ENCODE measurements at regions not wholly inside any gene's neighbourhood (a gene's known extent, or its start where the extent isn't known, plus 50 kb on each side); places are given as distances from the start of the nearest gene placed in this dataset.

GRCh38 chr16:35564148-35564547 lies 2104.7 kb downstream of the TP53TG3F start:
- Histone ChIP-seq H3K27ac (ENCODE audit: low read depth in 1 of 2, low read length in 2 of 2) (no peak overlapping the region), H3K36me3 (ENCODE audit: control insufficient read depth in 1 of 2, insufficient read depth in 2 of 2, low read length in 1 of 2) (no peaks in the 10 kb centered on the region), H3K9me3 (ENCODE audit: control insufficient read depth, low read length) (peaks cover 2% of the 10 kb centered on the region), H3K4me1 (ENCODE audit: control insufficient read depth in 1 of 2, insufficient read depth in 2 of 2, low read length in 2 of 2) (no peaks in the 10 kb centered on the region), H3K4me3 (ENCODE audit: low read length in 2 of 2) (no peak overlapping the region), H3K27me3 (ENCODE audit: control insufficient read depth in 1 of 2, insufficient read depth in 2 of 2, low read length in 1 of 2) (no peaks in the 10 kb centered on the region)
- DNase-seq = no peak
- no peak for ATAC-seq (ENCODE audit: low FRiP score)
- 84 to 92% methylated on average over 3 of the region's 3 CpGs for WGBS, 2 donors
- intact Hi-C loops (cut with DNase I) = no loop called here

GRCh38 chr16:35564889-35565288 lies 2105.5 kb downstream of the TP53TG3F start:
- ATAC-seq (ENCODE audit: low FRiP score) = no peak
- H3K9me3 ChIP-seq (ENCODE audit: control insufficient read depth, low read length) = peaks cover 2% of the 10 kb centered on the region
- H3K27ac ChIP-seq (ENCODE audit: low read depth in 1 of 2, low read length in 2 of 2) = no peak overlapping the region
- 64 to 88% methylated on average over 1 of the region's 1 CpG for WGBS, 2 donors
- DNase-seq = no peak
- H3K27me3 ChIP-seq (ENCODE audit: control insufficient read depth in 1 of 2, insufficient read depth in 2 of 2, low read length in 1 of 2) = no peaks in the 10 kb centered on the region
- H3K4me3 ChIP-seq (ENCODE audit: low read length in 2 of 2) = no peak overlapping the region
- intact Hi-C loops (cut with DNase I) = no loop called here
- no peaks in the 10 kb centered on the region for H3K36me3 ChIP-seq (ENCODE audit: control insufficient read depth in 1 of 2, insufficient read depth in 2 of 2, low read length in 1 of 2)
- no peaks in the 10 kb centered on the region for H3K4me1 ChIP-seq (ENCODE audit: control insufficient read depth in 1 of 2, insufficient read depth in 2 of 2, low read length in 2 of 2)

- no peaks in the 10 kb centered on the region for H3K27me3 ChIP-seq (ENCODE audit: control insufficient read depth in 1 of 2, insufficient read depth in 2 of 2, low read length in 1 of 2)
- no peak for ATAC-seq (ENCODE audit: low FRiP score)
- no peak overlapping the region for H3K4me3 ChIP-seq (ENCODE audit: low read length in 2 of 2)
- WGBS, 2 donors = 78 to 80% methylated on average over 1 of the region's 1 CpG
- intact Hi-C loops (cut with DNase I) = no loop called here
- no peaks in the 10 kb centered on the region for H3K4me1 ChIP-seq (ENCODE audit: control insufficient read depth in 1 of 2, insufficient read depth in 2 of 2, low read length in 2 of 2)
- H3K27ac ChIP-seq (ENCODE audit: low read depth in 1 of 2, low read length in 2 of 2) = no peak overlapping the region
- peaks cover 2% of the 10 kb centered on the region for H3K9me3 ChIP-seq (ENCODE audit: control insufficient read depth, low read length)
- H3K36me3 ChIP-seq (ENCODE audit: control insufficient read depth in 1 of 2, insufficient read depth in 2 of 2, low read length in 1 of 2) = no peaks in the 10 kb centered on the region
- no peak for DNase-seq
Measured at GRCh38 chr16:35565626-35566025, 2106.2 kb downstream of the TP53TG3F start.

- peaks cover under 1% of the 10 kb centered on the region for H3K9me3 ChIP-seq (ENCODE audit: control insufficient read depth, low read length)
- no peaks in the 10 kb centered on the region for H3K36me3 ChIP-seq (ENCODE audit: control insufficient read depth in 1 of 2, insufficient read depth in 2 of 2, low read length in 1 of 2)
- no peaks in the 10 kb centered on the region for H3K4me1 ChIP-seq (ENCODE audit: control insufficient read depth in 1 of 2, insufficient read depth in 2 of 2, low read length in 2 of 2)
- H3K4me3 ChIP-seq (ENCODE audit: low read length in 2 of 2) = no peak overlapping the region
- ATAC-seq (ENCODE audit: low FRiP score) (no peak), DNase-seq (no peak)
- H3K27me3 ChIP-seq (ENCODE audit: control insufficient read depth in 1 of 2, insufficient read depth in 2 of 2, low read length in 1 of 2) = no peaks in the 10 kb centered on the region
- intact Hi-C loops (cut with DNase I) = no loop called here
- H3K27ac ChIP-seq (ENCODE audit: low read depth in 1 of 2, low read length in 2 of 2) = no peak overlapping the region
Measured at GRCh38 chr16:35569413-35569812, 2110.0 kb downstream of the TP53TG3F start.

GRCh38 chr16:35570946-35571345 lies 2111.5 kb downstream of the TP53TG3F start:
- intact Hi-C loops (cut with DNase I) = no loop called here
- ATAC-seq (ENCODE audit: low FRiP score) (no peak), DNase-seq (no peak)
- H3K9me3 ChIP-seq (ENCODE audit: control insufficient read depth, low read length) = no peaks in the 10 kb centered on the region
- no peak overlapping the region for H3K4me3 ChIP-seq (ENCODE audit: low read length in 2 of 2)
- H3K4me1 ChIP-seq (ENCODE audit: control insufficient read depth in 1 of 2, insufficient read depth in 2 of 2, low read length in 2 of 2) = no peaks in the 10 kb centered on the region
- no peaks in the 10 kb centered on the region for H3K36me3 ChIP-seq (ENCODE audit: control insufficient read depth in 1 of 2, insufficient read depth in 2 of 2, low read length in 1 of 2)
- H3K27ac ChIP-seq (ENCODE audit: low read depth in 1 of 2, low read length in 2 of 2) = no peak overlapping the region
- 35 to 44% methylated on average over 2 of the region's 2 CpGs for WGBS, 2 donors
- H3K27me3 ChIP-seq (ENCODE audit: control insufficient read depth in 1 of 2, insufficient read depth in 2 of 2, low read length in 1 of 2) = no peaks in the 10 kb centered on the region

- intact Hi-C loops (cut with DNase I) = no loop called here
- 27 to 33% methylated on average over 3 of the region's 3 CpGs for WGBS, 2 donors
Measured at GRCh38 chr16:35572186-35572585, 2112.8 kb downstream of the TP53TG3F start.

GRCh38 chr16:35573407-35573806 lies 2114.0 kb downstream of the TP53TG3F start:
- Histone ChIP-seq H3K9me3 (ENCODE audit: control insufficient read depth, low read length) (peaks cover 2% of the 10 kb centered on the region), H3K4me3 (ENCODE audit: low read length in 2 of 2) (no peak overlapping the region), H3K4me1 (ENCODE audit: control insufficient read depth in 1 of 2, insufficient read depth in 2 of 2, low read length in 2 of 2) (no peaks in the 10 kb centered on the region), H3K27me3 (ENCODE audit: control insufficient read depth in 1 of 2, insufficient read depth in 2 of 2, low read length in 1 of 2) (no peaks in the 10 kb centered on the region), H3K27ac (ENCODE audit: low read depth in 1 of 2, low read length in 2 of 2) (no peak overlapping the region), H3K36me3 (ENCODE audit: control insufficient read depth in 1 of 2, insufficient read depth in 2 of 2, low read length in 1 of 2) (no peaks in the 10 kb centered on the region)
- 77 to 78% methylated on average over 12 of the region's 12 CpGs for WGBS, 2 donors
- intact Hi-C loops (cut with DNase I) = no loop called here
- no peak for DNase-seq
- ATAC-seq (ENCODE audit: low FRiP score) = no peak

More at GRCh38 chr16:35572186-35572585, 2112.8 kb downstream of the TP53TG3F start:
- no peak for DNase-seq
- Histone ChIP-seq H3K4me3 (ENCODE audit: low read length in 2 of 2) (no peak overlapping the region), H3K36me3 (ENCODE audit: control insufficient read depth in 1 of 2, insufficient read depth in 2 of 2, low read length in 1 of 2) (no peaks in the 10 kb centered on the region), H3K27me3 (ENCODE audit: control insufficient read depth in 1 of 2, insufficient read depth in 2 of 2, low read length in 1 of 2) (no peaks in the 10 kb centered on the region), H3K27ac (ENCODE audit: low read depth in 1 of 2, low read length in 2 of 2) (no peak overlapping the region), H3K9me3 (ENCODE audit: control insufficient read depth, low read length) (no peaks in the 10 kb centered on the region), H3K4me1 (ENCODE audit: control insufficient read depth in 1 of 2, insufficient read depth in 2 of 2, low read length in 2 of 2) (no peaks in the 10 kb centered on the region)
- ATAC-seq (ENCODE audit: low FRiP score) = no peak

GRCh38 chr16:35574011-35574410 lies 2114.6 kb downstream of the TP53TG3F start:
- no peaks in the 10 kb centered on the region for H3K27me3 ChIP-seq (ENCODE audit: control insufficient read depth in 1 of 2, insufficient read depth in 2 of 2, low read length in 1 of 2)
- no peak overlapping the region for H3K4me3 ChIP-seq (ENCODE audit: low read length in 2 of 2)
- peaks cover 2% of the 10 kb centered on the region for H3K9me3 ChIP-seq (ENCODE audit: control insufficient read depth, low read length)
- no peak overlapping the region for H3K27ac ChIP-seq (ENCODE audit: low read depth in 1 of 2, low read length in 2 of 2)
- no peak for DNase-seq
- H3K4me1 ChIP-seq (ENCODE audit: control insufficient read depth in 1 of 2, insufficient read depth in 2 of 2, low read length in 2 of 2) = no peaks in the 10 kb centered on the region
- intact Hi-C loops (cut with DNase I) = no loop called here
- H3K36me3 ChIP-seq (ENCODE audit: control insufficient read depth in 1 of 2, insufficient read depth in 2 of 2, low read length in 1 of 2) = no peaks in the 10 kb centered on the region
- WGBS, 2 donors = 46 to 47% methylated on average over 29 of the region's 29 CpGs
- ATAC-seq (ENCODE audit: low FRiP score) = no peak

GRCh38 chr16:35574454-35575431 lies 2115.3 kb downstream of the TP53TG3F start:
- intact Hi-C loops (cut with DNase I) = no loop called here
- H3K27ac ChIP-seq (ENCODE audit: low read depth in 1 of 2, low read length in 2 of 2) = no peak overlapping the region
- no peaks in the 10 kb centered on the region for H3K4me1 ChIP-seq (ENCODE audit: control insufficient read depth in 1 of 2, insufficient read depth in 2 of 2, low read length in 2 of 2)
- H3K9me3 ChIP-seq (ENCODE audit: control insufficient read depth, low read length) = peaks cover 2% of the 10 kb centered on the region
- H3K27me3 ChIP-seq (ENCODE audit: control insufficient read depth in 1 of 2, insufficient read depth in 2 of 2, low read length in 1 of 2) = no peaks in the 10 kb centered on the region
- 48 to 54% methylated on average over 48 to 60 of the region's 60 CpGs for WGBS, 2 donors
- H3K4me3 ChIP-seq (ENCODE audit: low read length in 2 of 2) = no peak overlapping the region
- H3K36me3 ChIP-seq (ENCODE audit: control insufficient read depth in 1 of 2, insufficient read depth in 2 of 2, low read length in 1 of 2) = no peaks in the 10 kb centered on the region
- ATAC-seq (ENCODE audit: low FRiP score) (no peak), DNase-seq (no peak)

Measured in aorta (tissue), 5 donors.